ENCODE measurements at regions not wholly inside any gene's neighbourhood (a gene's known extent, or its start where the extent isn't known, plus 50 kb on each side); places are given as distances from the start of the nearest gene placed in this dataset.

DNA sequence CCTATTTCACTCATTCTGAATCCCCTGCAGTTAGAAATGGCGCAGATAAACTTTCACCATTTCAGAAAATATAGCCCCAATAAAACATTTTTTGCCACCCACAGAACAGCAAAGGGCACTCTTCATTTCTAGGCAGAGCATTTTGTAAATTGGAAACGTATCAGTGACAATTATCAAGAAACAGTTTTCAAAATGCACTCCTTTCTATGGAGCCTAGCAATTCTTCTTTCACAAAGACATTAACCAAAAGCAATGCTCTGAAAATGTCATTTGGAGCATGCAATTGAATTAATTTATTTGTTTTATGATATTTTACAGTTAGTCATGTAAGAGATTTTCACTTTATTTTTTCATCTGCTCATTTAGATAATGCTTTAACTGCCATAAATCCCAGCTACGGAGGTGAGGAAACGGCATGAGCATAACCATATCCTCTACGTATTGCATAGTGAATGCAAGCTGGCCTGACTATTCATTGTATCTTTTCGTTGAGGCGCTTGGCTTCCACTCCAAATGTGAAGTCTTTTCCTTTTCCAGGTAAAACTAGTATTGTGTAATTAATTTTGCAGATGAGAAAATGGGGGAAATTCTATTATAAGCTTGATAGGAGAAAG lies 813.4 kb downstream of the C6orf118 start:
- ChIA-PET POLR2A (no interaction called here), CTCF (ENCODE audit: low intra/inter-chr PET ratio, low total read pairs) (no interaction called here)
- no peaks in the 10 kb centered on the region for H3K27me3 ChIP-seq (ENCODE audit: control insufficient read depth in 1 of 2, insufficient read depth in 2 of 2, low read length in 2 of 2)
- ATAC-seq (no peak), DNase-seq (ENCODE audit: low spot score) (no peak), FAIRE-seq (no peak)
- in situ Hi-C loops (cut with HindIII; ENCODE audit: extremely low pct_ligation_motif_present, low pct_unique_long_range_greater_than_20kb): no loop called here
- BruUV-seq (replicated peaks): no TSS peak
- no peaks in the 10 kb centered on the region for H3K36me3 ChIP-seq (replicated peaks in 1 of 2; ENCODE audit: control insufficient read depth in 1 of 2, insufficient read depth in 2 of 2, low read length in 2 of 2)
- no peaks in the 10 kb centered on the region for H3K4me1 ChIP-seq (ENCODE audit: insufficient read depth, low read length)
- intact Hi-C loops (cut with micrococcal nuclease; ENCODE audit: unreplicated experiment): no loop called here
- no peak overlapping the region for H3K27ac ChIP-seq (ENCODE audit: extremely low read length, insufficient read depth, low read length)
- no peak overlapping the region for H3K9ac ChIP-seq (ENCODE audit: insufficient read depth, low read depth, low read length)
- H3K4me2 ChIP-seq (ENCODE audit: low read depth, low read length): no peak overlapping the region
- H3K4me3 ChIP-seq (replicated peaks in 1 of 3; ENCODE audit: insufficient read depth in 1 of 3, low read depth in 2 of 3, low read length in 3 of 3): no peak overlapping the region
- no peak overlapping the region for H2AFZ ChIP-seq (ENCODE audit: low read length)
- TF ChIP-seq ZNF616 (CRISPR knock-in tag; IDR thresholded peaks at IDR 0.05; ENCODE audit: low read depth) (no peak), CCAR2 (optimal IDR thresholded peaks at IDR 0.05; ENCODE audit: low read depth, low read length) (no peak), RFX3 (CRISPR knock-in tag; IDR thresholded peaks at IDR 0.05) (no peak), EEA1 (CRISPR knock-in tag; IDR thresholded peaks at IDR 0.05; ENCODE audit: borderline replicate concordance) (no peak), ZNF335 (CRISPR knock-in tag; IDR thresholded peaks at IDR 0.05) (no peak), CAMTA2 (CRISPR knock-in tag; IDR thresholded peaks at IDR 0.05; ENCODE audit: borderline replicate concordance) (no peak), ZNF674 (CRISPR knock-in tag; IDR thresholded peaks at IDR 0.05; ENCODE audit: low read depth) (no peak), ZNF672 (CRISPR knock-in tag; IDR thresholded peaks at IDR 0.05) (no peak), DNMT3B (CRISPR knock-in tag; conservative IDR thresholded peaks at IDR 0.05) (no peak), ZNF430 (CRISPR knock-in tag; IDR thresholded peaks at IDR 0.05) (no peak), SIN3A (IDR thresholded peaks at IDR 0.05; ENCODE audit: borderline replicate concordance, low read depth, low read length) (no peak), FIP1L1 (IDR thresholded peaks at IDR 0.05; ENCODE audit: borderline replicate concordance, insufficient read depth, low read depth, low read length) (no peak), ZNF264 (CRISPR knock-in tag; IDR thresholded peaks at IDR 0.05) (no peak)
- TF ChIP-seq, protein P1, sequence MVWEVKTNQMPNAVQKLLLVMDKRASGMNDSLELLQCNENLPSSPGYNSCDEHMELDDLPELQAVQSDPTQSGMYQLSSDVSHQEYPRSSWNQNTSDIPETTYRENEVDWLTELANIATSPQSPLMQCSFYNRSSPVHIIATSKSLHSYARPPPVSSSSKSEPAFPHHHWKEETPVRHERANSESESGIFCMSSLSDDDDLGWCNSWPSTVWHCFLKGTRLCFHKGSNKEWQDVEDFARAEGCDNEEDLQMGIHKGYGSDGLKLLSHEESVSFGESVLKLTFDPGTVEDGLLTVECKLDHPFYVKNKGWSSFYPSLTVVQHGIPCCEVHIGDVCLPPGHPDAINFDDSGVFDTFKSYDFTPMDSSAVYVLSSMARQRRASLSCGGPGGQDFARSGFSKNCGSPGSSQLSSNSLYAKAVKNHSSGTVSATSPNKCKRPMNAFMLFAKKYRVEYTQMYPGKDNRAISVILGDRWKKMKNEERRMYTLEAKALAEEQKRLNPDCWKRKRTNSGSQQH (CRISPR knock-in tag; IDR thresholded peaks at IDR 0.05; ENCODE audit: low read depth): no peak
- no peaks in the 10 kb centered on the region for H3K79me2 ChIP-seq (ENCODE audit: insufficient read depth, low read length)
- no peaks in the 10 kb centered on the region for H4K20me1 ChIP-seq (ENCODE audit: insufficient read depth, low read length)
- peaks cover 92% of the 10 kb centered on the region for H3K9me3 ChIP-seq (ENCODE audit: low read length)
- WGBS (ENCODE audit: low lambda C conversion rate): 30% methylated on average over 7 of the region's 7 CpGs

Data from HepG2 (cell line).